ENCODE measurements at regions not wholly inside any gene's neighbourhood (a gene's known extent, or its start where the extent isn't known, plus 50 kb on each side); places are given as distances from the start of the nearest gene placed in this dataset.

DNA sequence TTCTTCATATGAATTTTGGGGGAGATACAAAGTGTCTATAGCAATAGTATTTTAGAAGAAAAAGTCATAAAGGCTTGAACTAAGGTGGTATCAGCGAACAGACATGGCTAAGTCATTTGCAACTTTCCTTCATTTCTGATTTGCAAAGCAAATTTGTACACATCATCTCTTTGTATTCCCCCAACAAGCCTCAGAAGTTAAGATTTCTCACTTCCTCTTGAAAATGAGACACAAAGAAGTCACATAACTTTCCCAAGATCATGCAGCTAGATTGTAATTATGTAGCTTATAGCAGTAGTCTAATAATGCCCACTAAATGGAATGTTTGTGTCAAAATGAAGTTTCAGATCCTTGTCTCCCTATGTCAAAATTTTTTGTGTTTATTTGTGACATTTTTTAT is 709.8 kb upstream of the HS3ST1 start:
- TF ChIP-seq, protein P1, sequence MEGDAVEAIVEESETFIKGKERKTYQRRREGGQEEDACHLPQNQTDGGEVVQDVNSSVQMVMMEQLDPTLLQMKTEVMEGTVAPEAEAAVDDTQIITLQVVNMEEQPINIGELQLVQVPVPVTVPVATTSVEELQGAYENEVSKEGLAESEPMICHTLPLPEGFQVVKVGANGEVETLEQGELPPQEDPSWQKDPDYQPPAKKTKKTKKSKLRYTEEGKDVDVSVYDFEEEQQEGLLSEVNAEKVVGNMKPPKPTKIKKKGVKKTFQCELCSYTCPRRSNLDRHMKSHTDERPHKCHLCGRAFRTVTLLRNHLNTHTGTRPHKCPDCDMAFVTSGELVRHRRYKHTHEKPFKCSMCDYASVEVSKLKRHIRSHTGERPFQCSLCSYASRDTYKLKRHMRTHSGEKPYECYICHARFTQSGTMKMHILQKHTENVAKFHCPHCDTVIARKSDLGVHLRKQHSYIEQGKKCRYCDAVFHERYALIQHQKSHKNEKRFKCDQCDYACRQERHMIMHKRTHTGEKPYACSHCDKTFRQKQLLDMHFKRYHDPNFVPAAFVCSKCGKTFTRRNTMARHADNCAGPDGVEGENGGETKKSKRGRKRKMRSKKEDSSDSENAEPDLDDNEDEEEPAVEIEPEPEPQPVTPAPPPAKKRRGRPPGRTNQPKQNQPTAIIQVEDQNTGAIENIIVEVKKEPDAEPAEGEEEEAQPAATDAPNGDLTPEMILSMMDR (IDR thresholded peaks at IDR 0.05): no peak
- TF ChIP-seq ZFX (IDR thresholded peaks at IDR 0.05; ENCODE audit: borderline replicate concordance): no peak
